ENCODE measurements at regions not wholly inside any gene's neighbourhood (a gene's known extent, or its start where the extent isn't known, plus 50 kb on each side); places are given as distances from the start of the nearest gene placed in this dataset.

- CTCF ChIA-PET: no interaction called here
Observed at GRCh38 chr10:24132741-24133140, 76.2 kb upstream of the KIAA1217 start.

GRCh38 chr10:24133835-24134234, 75.1 kb upstream of the KIAA1217 start:
- Histone ChIP-seq H3K27me3 (ENCODE audit: control insufficient read depth, insufficient read depth, low read length) (peaks cover 3% of the 10 kb centered on the region), H3K9me3 (ENCODE audit: control insufficient read depth, insufficient read depth, low read length) (no peaks in the 10 kb centered on the region), H3K27ac (ENCODE audit: low read depth, low read length) (no peak overlapping the region), H3K4me3 (ENCODE audit: low read depth, low read length) (no peak overlapping the region)
- ChIA-PET CTCF (no interaction called here), POLR2A (no interaction called here)
- DNase-seq (ENCODE audit: low read depth, low spot score): no peak
- no peak for TF ChIP-seq CTCF (IDR thresholded peaks at IDR 0.05; ENCODE audit: low read depth, low read length)

More at GRCh38 chr10:24132741-24133140, 76.2 kb upstream of the KIAA1217 start:
- Histone ChIP-seq H3K27ac (ENCODE audit: low read depth, low read length) (no peak overlapping the region), H3K4me3 (ENCODE audit: low read depth, low read length) (no peak overlapping the region), H3K27me3 (ENCODE audit: control insufficient read depth, insufficient read depth, low read length) (no peaks in the 10 kb centered on the region), H3K9me3 (ENCODE audit: control insufficient read depth, insufficient read depth, low read length) (no peaks in the 10 kb centered on the region)
- no peak for TF ChIP-seq CTCF (IDR thresholded peaks at IDR 0.05; ENCODE audit: low read depth, low read length)
- no peak for DNase-seq (ENCODE audit: low read depth, low spot score)
- POLR2A ChIA-PET: no interaction called here

- ChIA-PET POLR2A (no interaction called here), CTCF (no interaction called here)
- H3K4me3 ChIP-seq (ENCODE audit: low read depth, low read length): no peak overlapping the region
- H3K27ac ChIP-seq (ENCODE audit: low read depth, low read length): no peak overlapping the region
- peaks cover 3% of the 10 kb centered on the region for H3K27me3 ChIP-seq (ENCODE audit: control insufficient read depth, insufficient read depth, low read length)
- no peak for DNase-seq (ENCODE audit: low read depth, low spot score)
- no peaks in the 10 kb centered on the region for H3K9me3 ChIP-seq (ENCODE audit: control insufficient read depth, insufficient read depth, low read length)
- TF ChIP-seq CTCF (IDR thresholded peaks at IDR 0.05; ENCODE audit: low read depth, low read length): no peak
Observed at GRCh38 chr10:24136070-24136469, 72.9 kb upstream of the KIAA1217 start.

- Histone ChIP-seq H3K27ac (ENCODE audit: low read depth, low read length) (no peak overlapping the region), H3K27me3 (ENCODE audit: control insufficient read depth, insufficient read depth, low read length) (no peaks in the 10 kb centered on the region), H3K9me3 (ENCODE audit: control insufficient read depth, insufficient read depth, low read length) (no peaks in the 10 kb centered on the region), H3K4me3 (ENCODE audit: low read depth, low read length) (no peak overlapping the region)
- no peak for TF ChIP-seq CTCF (IDR thresholded peaks at IDR 0.05; ENCODE audit: low read depth, low read length)
- ChIA-PET CTCF (no interaction called here), POLR2A (no interaction called here)
- DNase-seq (ENCODE audit: low read depth, low spot score): no peak
Observed at GRCh38 chr10:24147321-24147720, 61.6 kb upstream of the KIAA1217 start.

GRCh38 chr10:24149640-24150039, 59.3 kb upstream of the KIAA1217 start:
- no peak for TF ChIP-seq CTCF (IDR thresholded peaks at IDR 0.05; ENCODE audit: low read depth, low read length)
- ChIA-PET CTCF (no interaction called here), POLR2A (no interaction called here)
- Histone ChIP-seq H3K4me3 (ENCODE audit: low read depth, low read length) (no peak overlapping the region), H3K9me3 (ENCODE audit: control insufficient read depth, insufficient read depth, low read length) (no peaks in the 10 kb centered on the region), H3K27me3 (ENCODE audit: control insufficient read depth, insufficient read depth, low read length) (no peaks in the 10 kb centered on the region), H3K27ac (ENCODE audit: low read depth, low read length) (no peak overlapping the region)
- no peak for DNase-seq (ENCODE audit: low read depth, low spot score)
